ENCODE measurements at regions not wholly inside any gene's neighbourhood (a gene's known extent, or its start where the extent isn't known, plus 50 kb on each side); places are given as distances from the start of the nearest gene placed in this dataset.
"Not testable (repeated sequence)": the region's sequence is repeated elsewhere in the genome, so short reads cannot be mapped to it uniquely, and the experiment has no call there.

DNA sequence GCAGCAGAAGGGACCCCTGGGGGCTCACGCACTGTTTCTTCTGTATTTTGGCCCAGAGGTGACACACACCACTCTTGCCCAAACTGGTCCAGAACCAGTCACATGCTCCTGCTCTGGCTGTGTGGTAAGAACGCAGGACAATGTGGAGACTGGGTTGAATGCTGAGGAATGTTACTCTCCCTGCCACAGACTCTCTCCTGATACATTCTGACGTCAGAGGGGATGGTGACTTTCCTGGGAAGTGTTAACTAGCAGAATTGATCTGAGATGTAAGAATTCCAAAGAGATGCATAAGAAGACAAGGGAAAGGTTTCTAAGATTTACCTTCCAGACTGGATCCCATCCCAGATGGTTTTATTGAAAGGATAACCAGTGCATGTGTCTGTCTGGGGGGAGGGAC lies 100.8 kb downstream of the ASB1 start:
- intact Hi-C loops (cut with micrococcal nuclease), result no loop called here
- POLR2A ChIA-PET, result no interaction called here
- Histone ChIP-seq H3K27ac (ENCODE audit: low read depth, low read length) (no peak overlapping the region), H3K36me3 (ENCODE audit: control insufficient read depth in 2 of 3, insufficient read depth in 3 of 3, low read length in 3 of 3) (no peaks in the 10 kb centered on the region), H3K4me3 (ENCODE audit: low read length) (no peak overlapping the region), H3K4me1 (ENCODE audit: control insufficient read depth in 2 of 2, insufficient read depth in 2 of 2, low read length in 2 of 2) (no peaks in the 10 kb centered on the region), H3K27me3 (ENCODE audit: control insufficient read depth in 2 of 2, insufficient read depth in 2 of 2, low read length in 2 of 2) (no peaks in the 10 kb centered on the region), H3K9me3 (ENCODE audit: control insufficient read depth in 2 of 3, low read length in 3 of 3) (peaks cover 0 to 9% (median 0%) of the 10 kb centered on the region in 3 experiments)
- H3K9me3 Mint-ChIP-seq, result peaks cover 4 to 37% (median 19%) of the 10 kb centered on the region in 11 donors
- peaks cover 0 to 1% (median 0%) of the 10 kb centered on the region in 7 donors for H3K4me1 Mint-ChIP-seq
- H3K27ac Mint-ChIP-seq, result no peak overlapping the region
- DNase-seq, result no peak
- CTCF ChIA-PET, result no interaction called here
- H3K36me3 Mint-ChIP-seq, result peaks cover 0 to 18% (median 14%) of the 10 kb centered on the region in 5 donors
- no peak overlapping the region for H3K4me3 Mint-ChIP-seq
- ATAC-seq, result no peak
- peaks cover 4 to 16% (median 10%) of the 10 kb centered on the region in 5 donors for H3K27me3 Mint-ChIP-seq

GRCh38 chr2:238528953-238529781 lies 102.4 kb downstream of the ASB1 start:
- no peaks in the 10 kb centered on the region for H3K27me3 ChIP-seq (ENCODE audit: control insufficient read depth in 2 of 2, insufficient read depth in 2 of 2, low read length in 2 of 2)
- H3K4me1 Mint-ChIP-seq, result no peaks in the 10 kb centered on the region
- intact Hi-C loops (cut with micrococcal nuclease), result no loop called here
- no peaks in the 10 kb centered on the region for H3K4me1 ChIP-seq (ENCODE audit: control insufficient read depth in 2 of 2, insufficient read depth in 2 of 2, low read length in 2 of 2)
- no peak for DNase-seq
- peaks cover 3 to 16% (median 8%) of the 10 kb centered on the region in 5 donors for H3K27me3 Mint-ChIP-seq
- peaks cover 0 to 13% (median 0%) of the 10 kb centered on the region in 3 experiments for H3K9me3 ChIP-seq (ENCODE audit: control insufficient read depth in 2 of 3, low read length in 3 of 3)
- H3K27ac ChIP-seq (ENCODE audit: low read depth, low read length), result no peak overlapping the region
- no peak overlapping the region for H3K27ac Mint-ChIP-seq
- H3K9me3 Mint-ChIP-seq, result peaks cover 4 to 48% (median 19%) of the 10 kb centered on the region in 11 donors
- H3K36me3 ChIP-seq (ENCODE audit: control insufficient read depth in 2 of 3, insufficient read depth in 3 of 3, low read length in 3 of 3), result no peaks in the 10 kb centered on the region
- H3K4me3 ChIP-seq (ENCODE audit: low read length), result no peak overlapping the region
- H3K4me3 Mint-ChIP-seq, result no peak overlapping the region
- peaks cover 0 to 18% (median 14%) of the 10 kb centered on the region in 5 donors for H3K36me3 Mint-ChIP-seq
- no peak for ATAC-seq
- ChIA-PET CTCF (no interaction called here), POLR2A (interaction anchor here (0.9 kb wide), 1 partner anchor 19 kb away, joined by 3 read pairs; no protein-coding TSS in a partner anchor)

DNA sequence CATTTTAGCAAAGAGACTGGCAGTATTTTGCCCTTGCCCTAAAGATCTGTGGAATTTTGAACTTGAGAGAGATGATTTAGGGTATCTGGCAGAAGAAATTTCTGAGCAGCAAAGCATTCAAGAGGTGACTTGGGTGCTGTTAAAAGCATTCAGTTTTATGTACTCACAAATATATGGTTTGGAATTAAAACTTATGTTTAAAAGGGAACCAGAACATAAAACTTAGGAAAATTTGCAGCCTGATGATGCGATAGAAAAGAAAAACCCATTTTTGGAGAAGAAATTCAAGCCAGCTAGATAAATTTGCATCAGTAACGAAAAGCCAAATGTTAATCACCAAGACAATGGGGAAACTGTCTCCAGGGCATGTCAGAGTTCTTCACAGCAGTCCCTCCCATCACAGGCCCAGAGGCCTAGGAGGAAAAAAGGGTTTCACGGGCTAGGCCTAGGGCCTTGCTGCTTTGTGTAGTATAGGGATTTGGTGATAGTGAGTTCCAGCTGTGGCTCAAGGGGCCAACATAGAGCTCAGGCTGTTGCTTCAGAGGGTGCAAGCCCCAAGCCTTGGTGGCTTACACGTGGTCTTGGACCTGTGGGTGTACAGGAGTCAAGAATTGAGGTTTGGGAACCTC lies 104.4 kb downstream of the ASB1 start:
- ATAC-seq; DNase-seq; H3K27me3 ChIP-seq (ENCODE audit: control insufficient read depth in 2 of 2, insufficient read depth in 2 of 2, low read length in 2 of 2); H3K4me3 ChIP-seq (ENCODE audit: low read length); intact Hi-C loops (cut with micrococcal nuclease); CTCF ChIA-PET; H3K4me3 Mint-ChIP-seq; H3K4me1 Mint-ChIP-seq; H3K36me3 ChIP-seq (ENCODE audit: control insufficient read depth in 2 of 3, insufficient read depth in 3 of 3, low read length in 3 of 3); H3K27ac Mint-ChIP-seq; H3K27ac ChIP-seq (ENCODE audit: low read depth, low read length); H3K4me1 ChIP-seq (ENCODE audit: control insufficient read depth in 2 of 2, insufficient read depth in 2 of 2, low read length in 2 of 2); POLR2A ChIA-PET: not testable (repeated sequence)
- Mint-ChIP-seq H3K9me3 (peaks cover 4 to 52% (median 25%) of the 10 kb centered on the region in 11 donors), H3K36me3 (peaks cover 0 to 18% (median 14%) of the 10 kb centered on the region in 5 donors), H3K27me3 (peaks cover 0 to 15% (median 6%) of the 10 kb centered on the region in 5 donors)
- peaks cover 0 to 13% (median 0%) of the 10 kb centered on the region in 3 experiments for H3K9me3 ChIP-seq (ENCODE audit: control insufficient read depth in 2 of 3, low read length in 3 of 3)

DNA sequence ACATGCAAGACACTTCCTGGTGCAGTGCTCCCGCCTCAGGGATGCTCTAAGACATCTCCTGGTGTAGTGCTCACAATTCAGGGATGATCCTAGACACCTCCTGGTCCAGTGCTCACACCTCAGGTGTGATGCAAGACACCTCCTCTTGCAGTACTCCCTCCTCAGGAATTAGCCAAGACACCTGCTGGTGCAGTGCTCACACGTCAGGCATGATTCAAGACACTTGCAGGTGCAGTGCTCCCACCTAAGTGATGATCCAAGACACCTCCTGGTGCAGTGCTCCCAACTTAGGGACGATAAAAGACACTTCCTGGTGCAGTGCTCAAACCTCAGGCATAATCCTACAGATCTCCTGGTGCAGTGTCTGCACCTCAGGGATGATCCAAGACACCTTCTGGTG lies 117.0 kb downstream of the ASB1 start:
- H3K27ac Mint-ChIP-seq; H3K4me1 ChIP-seq (ENCODE audit: control insufficient read depth in 2 of 2, insufficient read depth in 2 of 2, low read length in 2 of 2); H3K4me3 ChIP-seq (ENCODE audit: low read length); POLR2A ChIA-PET; H3K4me1 Mint-ChIP-seq; H3K27me3 ChIP-seq (ENCODE audit: control insufficient read depth in 2 of 2, insufficient read depth in 2 of 2, low read length in 2 of 2); DNase-seq; intact Hi-C loops (cut with micrococcal nuclease); H3K4me3 Mint-ChIP-seq; ATAC-seq; H3K9me3 ChIP-seq (ENCODE audit: control insufficient read depth in 2 of 3, low read length in 3 of 3); CTCF ChIA-PET; H3K36me3 ChIP-seq (ENCODE audit: control insufficient read depth in 2 of 3, insufficient read depth in 3 of 3, low read length in 3 of 3); H3K27ac ChIP-seq (ENCODE audit: low read depth, low read length): not testable (repeated sequence)
- peaks cover 0 to 16% (median 0%) of the 10 kb centered on the region in 5 donors for H3K36me3 Mint-ChIP-seq
- peaks cover 0 to 50% (median 44%) of the 10 kb centered on the region in 5 donors for H3K27me3 Mint-ChIP-seq
- H3K9me3 Mint-ChIP-seq, result peaks cover 0 to 67% (median 11%) of the 10 kb centered on the region in 11 donors

DNA sequence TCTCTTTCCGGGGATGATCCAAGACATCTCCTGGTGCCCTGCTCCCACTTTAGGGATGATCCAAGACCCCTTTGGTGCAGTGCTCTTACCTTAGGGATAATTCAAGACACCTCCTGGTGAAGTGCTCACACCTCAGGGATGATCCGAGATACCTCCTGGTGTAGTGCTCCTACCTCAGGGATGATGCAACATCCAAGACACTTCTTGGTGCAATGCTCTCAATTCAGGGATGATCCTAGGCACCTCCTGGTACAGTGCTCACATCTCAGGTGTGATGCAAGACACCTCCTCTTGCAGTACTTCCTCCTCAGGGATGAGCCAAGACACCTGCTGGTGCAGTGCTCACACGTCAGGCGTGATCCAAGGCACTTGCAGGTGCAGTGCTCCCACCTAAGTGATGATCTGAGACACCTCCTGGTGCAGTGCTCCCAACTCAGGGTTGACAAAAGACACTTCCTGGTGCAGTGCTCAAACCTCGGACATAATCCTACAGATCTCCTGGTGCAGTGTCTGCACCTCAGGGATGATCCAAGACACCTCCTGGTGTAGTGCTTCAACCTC lies 122.3 kb downstream of the ASB1 start:
- peaks cover 0 to 42% (median 37%) of the 10 kb centered on the region in 5 donors for H3K27me3 Mint-ChIP-seq

DNA sequence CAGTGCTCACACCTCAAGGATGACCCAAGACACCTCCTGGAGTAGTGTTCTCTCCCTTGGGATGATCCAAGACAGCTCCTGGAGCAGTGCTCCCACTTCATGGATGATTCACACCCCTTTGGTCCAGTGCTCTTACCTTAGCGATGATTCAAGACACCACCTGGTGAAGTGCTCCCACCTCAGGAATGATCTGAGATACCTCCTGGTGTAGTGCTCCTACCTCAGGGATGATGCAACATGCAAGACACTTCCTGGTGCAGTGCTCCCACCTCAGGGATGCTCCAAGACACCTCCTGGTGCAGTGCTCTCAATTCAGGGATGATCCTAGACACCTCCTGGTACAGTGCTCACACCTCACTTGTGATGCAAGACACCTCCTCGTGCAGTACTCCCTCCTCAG lies 123.1 kb downstream of the ASB1 start:
- CTCF ChIA-PET, result no interaction called here

More for the DNA sequence above, 122.3 kb downstream of the ASB1 start:
- Mint-ChIP-seq H3K4me1 (no peaks in the 10 kb centered on the region), H3K4me3 (no peak overlapping the region), H3K27ac (no peak overlapping the region), H3K36me3 (peaks cover 0 to 10% (median 0%) of the 10 kb centered on the region in 5 donors), H3K9me3 (peaks cover 0 to 60% (median 8%) of the 10 kb centered on the region in 11 donors)
- no peaks in the 10 kb centered on the region for H3K27me3 ChIP-seq (ENCODE audit: control insufficient read depth in 2 of 2, insufficient read depth in 2 of 2, low read length in 2 of 2)
- ChIA-PET CTCF (no interaction called here), POLR2A (no interaction called here)
- no peak overlapping the region for H3K4me3 ChIP-seq (ENCODE audit: low read length)
- no peak overlapping the region for H3K27ac ChIP-seq (ENCODE audit: low read depth, low read length)
- H3K4me1 ChIP-seq (ENCODE audit: control insufficient read depth in 2 of 2, insufficient read depth in 2 of 2, low read length in 2 of 2), result no peaks in the 10 kb centered on the region
- DNase-seq (no peak), ATAC-seq (no peak)
- no peaks in the 10 kb centered on the region for H3K36me3 ChIP-seq (ENCODE audit: control insufficient read depth in 2 of 3, insufficient read depth in 3 of 3, low read length in 3 of 3)
- H3K9me3 ChIP-seq (ENCODE audit: control insufficient read depth in 2 of 3, low read length in 3 of 3), result no peaks in the 10 kb centered on the region
- intact Hi-C loops (cut with micrococcal nuclease), result no loop called here

More for the DNA sequence above, 123.1 kb downstream of the ASB1 start:
- H3K4me3 Mint-ChIP-seq, result no peak overlapping the region
- Histone ChIP-seq H3K9me3 (ENCODE audit: control insufficient read depth in 2 of 3, low read length in 3 of 3) (no peaks in the 10 kb centered on the region), H3K4me3 (ENCODE audit: low read length) (no peak overlapping the region), H3K27ac (ENCODE audit: low read depth, low read length) (no peak overlapping the region), H3K36me3 (ENCODE audit: control insufficient read depth in 2 of 3, insufficient read depth in 3 of 3, low read length in 3 of 3) (no peaks in the 10 kb centered on the region), H3K4me1 (ENCODE audit: control insufficient read depth in 2 of 2, insufficient read depth in 2 of 2, low read length in 2 of 2) (no peaks in the 10 kb centered on the region), H3K27me3 (ENCODE audit: control insufficient read depth in 2 of 2, insufficient read depth in 2 of 2, low read length in 2 of 2) (no peaks in the 10 kb centered on the region)
- H3K36me3 Mint-ChIP-seq, result peaks cover 0 to 8% (median 0%) of the 10 kb centered on the region in 5 donors
- peaks cover 0 to 37% (median 30%) of the 10 kb centered on the region in 5 donors for H3K27me3 Mint-ChIP-seq
- H3K9me3 Mint-ChIP-seq, result peaks cover 0 to 57% (median 8%) of the 10 kb centered on the region in 11 donors
- H3K27ac Mint-ChIP-seq, result no peak overlapping the region
- intact Hi-C loops (cut with micrococcal nuclease), result no loop called here
- peaks cover 0 to 2% (median 0%) of the 10 kb centered on the region in 7 donors for H3K4me1 Mint-ChIP-seq
- POLR2A ChIA-PET, result no interaction called here
- DNase-seq (no peak), ATAC-seq (no peak)
